ENCODE measurements at regions not wholly inside any gene's neighbourhood (a gene's known extent, or its start where the extent isn't known, plus 50 kb on each side); places are given as distances from the start of the nearest gene placed in this dataset.
"Not testable (repeated sequence)": the region's sequence is repeated elsewhere in the genome, so short reads cannot be mapped to it uniquely, and the experiment has no call there.

GRCh38 chr3:98679986-98680385, 83.2 kb upstream of the ST3GAL6 start:
- no peak for TF ChIP-seq SNAI2 (CRISPR knock-in tag; IDR thresholded peaks at IDR 0.05)
- peak; percentile 92 for TF ChIP-seq ZFP30 (CRISPR knock-in tag; IDR thresholded peaks at IDR 0.05)
- no peak for ATAC-seq

- TF ChIP-seq SNAI2 (CRISPR knock-in tag; IDR thresholded peaks at IDR 0.05) (no peak), BACH2 (CRISPR knock-in tag; IDR thresholded peaks at IDR 0.05; ENCODE audit: borderline replicate concordance) (no peak), GLIS3 (CRISPR knock-in tag; IDR thresholded peaks at IDR 0.05) (no peak), PPARA (CRISPR knock-in tag; IDR thresholded peaks at IDR 0.05; ENCODE audit: borderline replicate concordance) (no peak), TCF4 (CRISPR knock-in tag; IDR thresholded peaks at IDR 0.05; ENCODE audit: borderline replicate concordance) (no peak), ZNF70 (CRISPR knock-in tag; IDR thresholded peaks at IDR 0.05) (no peak), RARB (CRISPR knock-in tag; IDR thresholded peaks at IDR 0.05) (no peak), ARNTL (CRISPR knock-in tag; IDR thresholded peaks at IDR 0.05; ENCODE audit: borderline replicate concordance, low read depth) (no peak)
- no peak for ATAC-seq
Observed at GRCh38 chr3:98680723-98681122, 82.4 kb upstream of the ST3GAL6 start.

- TF ChIP-seq ZNF565 (CRISPR knock-in tag; conservative IDR thresholded peaks at IDR 0.05; ENCODE audit: low read depth) (no peak), ZFP3 (CRISPR knock-in tag; IDR thresholded peaks at IDR 0.05) (no peak), ZNF8 (CRISPR knock-in tag; IDR thresholded peaks at IDR 0.05) (no peak), ARNTL (CRISPR knock-in tag; IDR thresholded peaks at IDR 0.05; ENCODE audit: borderline replicate concordance, low read depth) (no peak), ISL1 (CRISPR knock-in tag; IDR thresholded peaks at IDR 0.05) (no peak), ZNF70 (CRISPR knock-in tag; IDR thresholded peaks at IDR 0.05) (no peak), TSHZ2 (CRISPR knock-in tag; IDR thresholded peaks at IDR 0.05) (no peak)
- no peak for ATAC-seq
Observed at GRCh38 chr3:98681486-98681885, 81.7 kb upstream of the ST3GAL6 start.

GRCh38 chr3:98682391-98682790, 80.7 kb upstream of the ST3GAL6 start:
- ATAC-seq, result not testable (repeated sequence)

- no peak for ATAC-seq
Observed at GRCh38 chr3:98688363-98688762, 74.8 kb upstream of the ST3GAL6 start.

More at GRCh38 chr3:98688363-98688762, 74.8 kb upstream of the ST3GAL6 start:
- TF ChIP-seq ZFP3 (CRISPR knock-in tag; IDR thresholded peaks at IDR 0.05) (no peak), ESRRG (CRISPR knock-in tag; IDR thresholded peaks at IDR 0.05) (no peak), CSRNP3 (CRISPR knock-in tag; IDR thresholded peaks at IDR 0.05) (no peak), TOX (CRISPR knock-in tag; IDR thresholded peaks at IDR 0.05; ENCODE audit: borderline replicate concordance) (no peak), TSHZ2 (CRISPR knock-in tag; IDR thresholded peaks at IDR 0.05) (no peak), BACH2 (CRISPR knock-in tag; IDR thresholded peaks at IDR 0.05; ENCODE audit: borderline replicate concordance) (no peak), ZC3H10 (CRISPR knock-in tag; IDR thresholded peaks at IDR 0.05) (no peak), PPARA (CRISPR knock-in tag; IDR thresholded peaks at IDR 0.05; ENCODE audit: borderline replicate concordance) (no peak), ZNF8 (CRISPR knock-in tag; IDR thresholded peaks at IDR 0.05) (no peak), CREB5 (CRISPR knock-in tag; IDR thresholded peaks at IDR 0.05; ENCODE audit: low read depth) (no peak), OSR1 (CRISPR knock-in tag; IDR thresholded peaks at IDR 0.05) (no peak), ARNTL (CRISPR knock-in tag; IDR thresholded peaks at IDR 0.05; ENCODE audit: borderline replicate concordance, low read depth) (no peak), ZNF70 (CRISPR knock-in tag; IDR thresholded peaks at IDR 0.05) (no peak), RARB (CRISPR knock-in tag; IDR thresholded peaks at IDR 0.05) (no peak), TCF4 (CRISPR knock-in tag; IDR thresholded peaks at IDR 0.05; ENCODE audit: borderline replicate concordance) (no peak), POU6F1 (CRISPR knock-in tag; IDR thresholded peaks at IDR 0.05; ENCODE audit: borderline replicate concordance, low read depth) (no peak), ISL1 (CRISPR knock-in tag; IDR thresholded peaks at IDR 0.05) (no peak), SNAI2 (CRISPR knock-in tag; IDR thresholded peaks at IDR 0.05) (no peak)

Measured in SK-N-SH treated with all-trans-retinoic acid at 6 μM for 48 hours (cell line).